WTC11 (cell line): ENCODE measurements at regions not wholly inside any gene's neighbourhood (a gene's known extent, or its start where the extent isn't known, plus 50 kb on each side); places are given as distances from the start of the nearest gene placed in this dataset.

Experiments used
- ATF1 ChIP-seq: sonication (generic); formaldehyde crosslinking; IDR thresholded peaks from 2 replicates; pipeline ENCODE4 v1.8.1; 2023; ENCODE audit warnings: mild to moderate bottlenecking, moderate library complexity, missing genetic modification reagents
- ETV6 ChIP-seq: sonication (generic); formaldehyde crosslinking; IDR thresholded peaks from 2 replicates; pipeline ENCODE4 v1.8.1; 2022; ENCODE audit warnings: mild to moderate bottlenecking, missing genetic modification reagents
- FOXJ3 ChIP-seq: sonication (generic); formaldehyde crosslinking; IDR thresholded peaks from 2 replicates; pipeline ENCODE4 v1.9.0; 2021; ENCODE audit warnings: missing genetic modification reagents, mild to moderate bottlenecking, borderline replicate concordance
- MYBL2 ChIP-seq: sonication (generic); formaldehyde crosslinking; IDR thresholded peaks from 2 replicates; pipeline ENCODE4 v1.8.1; 2023; ENCODE audit warnings: mild to moderate bottlenecking, moderate library complexity, missing genetic modification reagents
- PRRX2 ChIP-seq: fragments of 250-450 bp; sonication (Bioruptor Pico); IDR thresholded peaks from 2 replicates; pipeline ENCODE4 v1.8.0; 2021; ENCODE audit warnings: mild to moderate bottlenecking
- RELA ChIP-seq: sonication (generic); formaldehyde crosslinking; IDR thresholded peaks from 2 replicates; pipeline ENCODE4 v1.8.1; 2022; ENCODE audit warnings: missing genetic modification reagents, mild to moderate bottlenecking, borderline replicate concordance
- SMAD3 ChIP-seq: sonication (generic); formaldehyde crosslinking; IDR thresholded peaks from 2 replicates; pipeline ENCODE4 v1.8.0; 2022; ENCODE audit warnings: missing genetic modification reagents, mild to moderate bottlenecking, borderline replicate concordance
- TEAD4 ChIP-seq: sonication (generic); formaldehyde crosslinking; IDR thresholded peaks from 2 replicates; pipeline ENCODE4 v1.8.0; 2022; ENCODE audit warnings: mild to moderate bottlenecking, missing genetic modification reagents
- ZNF121 ChIP-seq: sonication (generic); formaldehyde crosslinking; IDR thresholded peaks from 2 replicates; pipeline ENCODE4 v1.8.0; 2023; ENCODE audit warnings: missing genetic modification reagents
- ZNF219 ChIP-seq: sonication (generic); formaldehyde crosslinking; IDR thresholded peaks from 2 replicates; pipeline ENCODE4 v1.8.0; 2023; ENCODE audit warnings: missing genetic modification reagents, mild to moderate bottlenecking, borderline replicate concordance
- ZNF317 ChIP-seq: sonication (generic); formaldehyde crosslinking; IDR thresholded peaks from 2 replicates; pipeline ENCODE4 v1.8.1; 2023; ENCODE audit warnings: low read depth, mild to moderate bottlenecking, moderate library complexity, missing genetic modification reagents, borderline replicate concordance
- TF ChIP-seq, protein P1 (sequence below): fragments of 200-600 bp; IDR thresholded peaks from 2 replicates; pipeline ENCODE4 v1.8.0; 2022; ENCODE audit warnings: antibody characterized with exemption
- TF ChIP-seq, protein P2 (sequence below): sonication (generic); formaldehyde crosslinking; IDR thresholded peaks from 2 replicates; pipeline ENCODE4 v1.8.0; 2022; ENCODE audit warnings: mild to moderate bottlenecking, missing genetic modification reagents

GRCh38 chr6:19715167-19715551 lies 122.0 kb upstream of the ID4 start:
- TF ChIP-seq FOXJ3 (CRISPR knock-in tag), result no peak
- TF ChIP-seq MYBL2 (CRISPR knock-in tag), result no peak
- TF ChIP-seq, protein P1, sequence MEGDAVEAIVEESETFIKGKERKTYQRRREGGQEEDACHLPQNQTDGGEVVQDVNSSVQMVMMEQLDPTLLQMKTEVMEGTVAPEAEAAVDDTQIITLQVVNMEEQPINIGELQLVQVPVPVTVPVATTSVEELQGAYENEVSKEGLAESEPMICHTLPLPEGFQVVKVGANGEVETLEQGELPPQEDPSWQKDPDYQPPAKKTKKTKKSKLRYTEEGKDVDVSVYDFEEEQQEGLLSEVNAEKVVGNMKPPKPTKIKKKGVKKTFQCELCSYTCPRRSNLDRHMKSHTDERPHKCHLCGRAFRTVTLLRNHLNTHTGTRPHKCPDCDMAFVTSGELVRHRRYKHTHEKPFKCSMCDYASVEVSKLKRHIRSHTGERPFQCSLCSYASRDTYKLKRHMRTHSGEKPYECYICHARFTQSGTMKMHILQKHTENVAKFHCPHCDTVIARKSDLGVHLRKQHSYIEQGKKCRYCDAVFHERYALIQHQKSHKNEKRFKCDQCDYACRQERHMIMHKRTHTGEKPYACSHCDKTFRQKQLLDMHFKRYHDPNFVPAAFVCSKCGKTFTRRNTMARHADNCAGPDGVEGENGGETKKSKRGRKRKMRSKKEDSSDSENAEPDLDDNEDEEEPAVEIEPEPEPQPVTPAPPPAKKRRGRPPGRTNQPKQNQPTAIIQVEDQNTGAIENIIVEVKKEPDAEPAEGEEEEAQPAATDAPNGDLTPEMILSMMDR, result no peak
- TF ChIP-seq, protein P2, sequence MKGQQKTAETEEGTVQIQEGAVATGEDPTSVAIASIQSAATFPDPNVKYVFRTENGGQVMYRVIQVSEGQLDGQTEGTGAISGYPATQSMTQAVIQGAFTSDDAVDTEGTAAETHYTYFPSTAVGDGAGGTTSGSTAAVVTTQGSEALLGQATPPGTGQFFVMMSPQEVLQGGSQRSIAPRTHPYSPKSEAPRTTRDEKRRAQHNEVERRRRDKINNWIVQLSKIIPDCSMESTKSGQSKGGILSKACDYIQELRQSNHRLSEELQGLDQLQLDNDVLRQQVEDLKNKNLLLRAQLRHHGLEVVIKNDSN (CRISPR knock-in tag), result no peak
- TF ChIP-seq ZNF317 (CRISPR knock-in tag), result no peak
- TF ChIP-seq ZNF121, result no peak
- no peak for TF ChIP-seq TEAD4
- no peak for TF ChIP-seq ETV6 (CRISPR knock-in tag)
- TF ChIP-seq ZNF219, result no peak
- no peak for TF ChIP-seq SMAD3
- TF ChIP-seq PRRX2 (CRISPR knock-in tag), result no peak
- TF ChIP-seq RELA (CRISPR knock-in tag), result no peak
- no peak for TF ChIP-seq ATF1 (CRISPR knock-in tag)
